K562 (cell line): ENCODE measurements at regions not wholly inside any gene's neighbourhood (a gene's known extent, or its start where the extent isn't known, plus 50 kb on each side); places are given as distances from the start of the nearest gene placed in this dataset.

Experiments used
- ATAC-seq: fragments of 200-7000 bp; cut with Tn5 transposase; 3 replicates; pipeline ENCODE4 v1.9.1; 2020; ENCODE audit warnings: moderate library complexity
- BruUV-seq: library from RNA; stranded (reverse); fragments of 400-500 nt; replicated peaks from 2 replicates; lab custom pipeline; 2021; lab: Mats Ljungman, UMichigan
- CTCF ChIA-PET: fragments of 300-600 bp; formaldehyde crosslinking; extraction: SDS; loops from one replicate; lab custom pipeline; 2021; ENCODE audit warnings: low intra/inter-chr PET ratio; lab: Yijun Ruan, JAX
- POLR2A ChIA-PET: fragments of 300-600, 350-650 bp; sonication (Branson Sonifier 250); formaldehyde crosslinking; extraction: SDS; loops from one replicate; lab custom pipeline; 2021; ENCODE audit warnings: antibody characterized with exemption, inconsistent platforms; lab: Yijun Ruan, JAX
- DNase-seq, 4 experiments: peaks; one replicate each; pipeline versions ENCODE4 v3.0.0 to v3.0.0-alpha.2; 2011 to 2018; ENCODE audit warnings: low spot score in 3 of 4, mixed read lengths in 3 of 4; ENCODE audit errors: extremely low read depth in 1 of 4
- FAIRE-seq: peaks from 2 replicates; lab custom pipeline; 2011; peaks lifted over from hg19 to GRCh38; lab: Jason Lieb, UNC
- H2AFZ ChIP-seq: 2 replicates; pipeline ENCODE4 v1.6.0; 2011; ENCODE audit warnings: low read depth, low read length, control low read depth, inconsistent platforms
- H3K27ac ChIP-seq: fragments of 200-600 bp; 3 replicates; pipeline ENCODE4 v1.8.0; 2011; ENCODE audit warnings: low read depth, mild to moderate bottlenecking, control low read depth, inconsistent platforms, low read length, moderate library complexity, mixed read lengths; ENCODE audit errors: extremely low read depth
- H3K27me3 ChIP-seq, 2 experiments: fragments of 300-600 bp in 1 of 2; 2 replicates in 1 of 2; 3 replicates in 1 of 2; pipeline versions ENCODE4 v1.6.0 to v1.8.0; 2011; ENCODE audit warnings: inconsistent platforms in 2 of 2, low read length in 2 of 2, mild to moderate bottlenecking in 1 of 2, mixed read lengths in 1 of 2, moderate library complexity in 1 of 2; ENCODE audit not compliant: control insufficient read depth in 2 of 2, insufficient read depth in 2 of 2
- H3K36me3 ChIP-seq: fragments of 300-600 bp; 3 replicates; pipeline ENCODE4 v1.8.0; 2011; ENCODE audit warnings: mild to moderate bottlenecking, low read length, inconsistent platforms; ENCODE audit not compliant: control insufficient read depth, insufficient read depth
- H3K4me1 ChIP-seq, 2 experiments: fragments of 200-600 bp in 1 of 2; replicated peaks in 1 of 2; 2 replicates in 1 of 2; 3 replicates in 1 of 2; pipeline versions ENCODE4 v1.5.1 to v1.8.0; 2011; ENCODE audit warnings: inconsistent platforms in 2 of 2, low read length in 2 of 2, mild to moderate bottlenecking in 1 of 2, mixed read lengths in 1 of 2, moderate library complexity in 1 of 2; ENCODE audit not compliant: control insufficient read depth in 2 of 2, insufficient read depth in 2 of 2
- H3K4me2 ChIP-seq: 2 replicates; pipeline ENCODE4 v1.6.1; 2011; ENCODE audit warnings: low read length, control low read depth, inconsistent platforms, mixed read lengths; ENCODE audit not compliant: insufficient read depth
- H3K4me3 ChIP-seq: fragments of 200-600 bp; sonication (generic), shearing (Covaris generic); 2 replicates; pipeline ENCODE4 v1.5.1; 2016; ENCODE audit warnings: control low read depth, inconsistent platforms
- H3K79me2 ChIP-seq: fragments of 200-600 bp; 3 replicates; pipeline ENCODE4 v1.8.0; 2011; ENCODE audit warnings: low read length, inconsistent platforms; ENCODE audit not compliant: control insufficient read depth, insufficient read depth
- H3K9ac ChIP-seq, 2 experiments: 2 replicates each; pipeline versions ENCODE4 v1.6.0 to v1.6.1; 2011; ENCODE audit warnings: low read depth in 2 of 2, low read length in 2 of 2, control low read depth in 1 of 2, inconsistent platforms in 1 of 2, mild to moderate bottlenecking in 1 of 2, mixed read lengths in 1 of 2; ENCODE audit not compliant: insufficient read depth in 1 of 2
- H3K9me1 ChIP-seq: one replicate; pipeline ENCODE4 v1.6.0; 2011; ENCODE audit warnings: inconsistent platforms, mild to moderate bottlenecking, low read length, moderate library complexity; ENCODE audit not compliant: control insufficient read depth, insufficient read depth
- H3K9me3 ChIP-seq: replicated peaks from 2 replicates; pipeline ENCODE4 v1.5.1; 2011; ENCODE audit warnings: low read depth, low read length, inconsistent platforms; ENCODE audit not compliant: control insufficient read depth, insufficient read depth
- H4K20me1 ChIP-seq: replicated peaks from 2 replicates; pipeline ENCODE4 v1.6.1; 2011; ENCODE audit warnings: low read length, inconsistent platforms, mixed read lengths; ENCODE audit not compliant: control insufficient read depth, insufficient read depth
- CREBBP ChIP-seq: IDR thresholded peaks from one replicate; pipeline ENCODE4 v1.6.1; 2012; ENCODE audit warnings: low read depth, mild to moderate bottlenecking, control low read depth, inconsistent platforms, low read length
- CSDE1 ChIP-seq, 2 experiments: fragments of 450-650 bp; IDR thresholded peaks; 2 replicates each; pipeline ENCODE4 v1.6.1; 2016; ENCODE audit warnings: mild to moderate bottlenecking in 1 of 2
- DIDO1 ChIP-seq: fragments of 450-650 bp; IDR thresholded peaks from 2 replicates; pipeline ENCODE4 v1.6.1; 2016; ENCODE audit warnings: low read depth, missing biosample characterization, missing genetic modification characterization
- MTF1 ChIP-seq: fragments of 250-450 bp; sonication (Bioruptor Pico); IDR thresholded peaks from 2 replicates; pipeline ENCODE4 v1.9.0; 2021; ENCODE audit warnings: moderate library complexity, mild to moderate bottlenecking, inconsistent platforms, borderline replicate concordance
- POLR3G ChIP-seq: IDR thresholded peaks from 2 replicates; pipeline ENCODE4 v1.6.1; 2011; ENCODE audit not compliant: insufficient read length, insufficient replicate concordance; ENCODE audit errors: extremely low read depth
- PRMT5 ChIP-seq: sonication (generic); formaldehyde crosslinking; IDR thresholded peaks from 2 replicates; pipeline ENCODE4 v1.5.0; 2020; ENCODE audit warnings: missing genetic modification reagents
- RBM34 ChIP-seq: fragments of 200-400 bp; formaldehyde crosslinking; IDR thresholded peaks from 2 replicates; pipeline ENCODE4 v1.6.1; 2018; ENCODE audit warnings: low read length, borderline replicate concordance; ENCODE audit not compliant: insufficient read depth
- TFAM ChIP-seq: fragments of 250-450 bp; sonication (Bioruptor Pico); conservative IDR thresholded peaks from 2 replicates; pipeline ENCODE4 v1.5.0; 2021; ENCODE audit warnings: mild to moderate bottlenecking, moderate library complexity
- ZNF140 ChIP-seq: fragments of 250-450 bp; sonication (Bioruptor Pico); IDR thresholded peaks from 2 replicates; pipeline ENCODE4 v1.8.0; 2021; ENCODE audit warnings: moderate library complexity, mild to moderate bottlenecking, inconsistent platforms
- ZNF324 ChIP-seq: fragments of 250-450 bp; sonication (Bioruptor Pico); IDR thresholded peaks from 2 replicates; pipeline ENCODE4 v1.4.0; 2020; ENCODE audit warnings: mild to moderate bottlenecking
- WGBS: fragments of 100-300 bp; shearing (Covaris generic); methylation state at CpG from one replicate; pipeline ENCODE4 v1.1.6; 2016; ENCODE audit warnings: low coverage, mixed read lengths; ENCODE audit not compliant: insufficient coverage; ENCODE audit errors: missing lambda C conversion rate; 5-methylcytosine and 5-hydroxymethylcytosine counted together
- in situ Hi-C: fragments of 300-500 bp; cut with MboI; formaldehyde crosslinking; loops from 4 replicates; pipeline ENCODE4 v1.15.0; 2018; ENCODE audit warnings: inconsistent platforms, mixed read lengths
- intact Hi-C: fragments of 100-400 bp; cut with micrococcal nuclease; formaldehyde crosslinking; loops from 2 replicates; pipeline ENCODE4 v1.14.2; 2022
- TF ChIP-seq, protein P1 (sequence below): fragments of 200-800 bp; sonication (Bioruptor generic); IDR thresholded peaks from 2 replicates; pipeline ENCODE4 v1.6.1; 2016; ENCODE audit warnings: missing genetic modification characterization, missing compliant biosample characterization
- TF ChIP-seq, protein P2 (sequence below): IDR thresholded peaks from 3 replicates; pipeline ENCODE4 v1.6.1; 2011; ENCODE audit warnings: borderline replicate concordance, mild to moderate bottlenecking, moderate library complexity; ENCODE audit not compliant: insufficient read length; ENCODE audit errors: extremely low read depth

DNA sequence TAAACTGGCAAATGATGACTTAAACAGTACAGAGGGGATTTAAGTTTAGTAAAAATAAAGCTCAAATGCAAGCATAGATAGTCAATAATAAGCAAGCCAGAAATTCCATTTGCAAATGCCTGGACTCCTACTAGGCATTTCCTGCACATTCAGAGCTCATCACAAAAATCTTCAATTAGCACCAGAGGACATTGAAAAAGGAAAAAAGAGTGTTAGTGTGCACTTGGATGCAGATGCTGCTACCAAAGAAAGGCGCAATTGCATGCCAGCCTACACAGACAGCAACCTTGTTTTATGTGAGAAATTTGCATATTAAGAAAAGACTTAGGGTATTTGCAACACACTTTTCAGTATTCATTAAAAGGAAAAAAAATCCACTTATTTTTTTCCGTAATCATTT lies 282.1 kb downstream of the GRIA2 start (continued):
- TF ChIP-seq TFAM (CRISPR knock-in tag): no peak
- no peak for TF ChIP-seq CREBBP
- TF ChIP-seq MTF1 (CRISPR knock-in tag): no peak
- TF ChIP-seq, all 486 proteins: peak for 0

DNA sequence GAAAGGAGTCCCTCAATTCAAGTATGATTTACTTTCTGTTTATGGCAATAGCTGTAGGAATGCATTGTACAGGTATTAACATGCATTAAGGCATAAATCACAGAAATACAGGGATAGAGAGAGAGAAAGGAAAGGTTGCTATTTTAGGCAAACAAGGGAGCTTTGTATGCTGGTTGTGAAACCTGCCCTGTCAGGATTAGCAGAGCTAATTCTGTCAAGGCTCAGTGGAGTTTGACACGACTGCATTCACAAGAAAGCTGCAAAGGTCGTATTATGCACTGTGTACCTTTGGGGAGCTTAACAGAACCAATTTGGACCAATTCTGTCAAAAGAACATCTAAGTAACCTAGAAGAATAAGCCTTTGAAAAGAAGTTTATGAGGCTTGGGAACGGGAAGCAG lies 239.3 kb downstream of the GRIA2 start:
- DNase-seq: no peak
- ChIA-PET CTCF (no interaction called here), POLR2A (interaction anchor here (0.6 kb wide), 1 partner anchor 1406 kb away, joined by 3 read pairs; no protein-coding TSS in a partner anchor)
- no peaks in the 10 kb centered on the region for H4K20me1 ChIP-seq
- H2AFZ ChIP-seq: no peak overlapping the region
- ATAC-seq: no peak
- H3K4me1 ChIP-seq: no peaks in the 10 kb centered on the region
- H3K27ac ChIP-seq: no peak overlapping the region
- no peaks in the 10 kb centered on the region for H3K36me3 ChIP-seq
- no peaks in the 10 kb centered on the region for H3K27me3 ChIP-seq
- FAIRE-seq: no peak
- no peak overlapping the region for H3K4me2 ChIP-seq
- in situ Hi-C loops: no loop called here
- H3K9me3 ChIP-seq: no peaks in the 10 kb centered on the region
- no TSS peak for BruUV-seq
- H3K4me3 ChIP-seq: no peak overlapping the region
- WGBS: 2% methylated on average over 3 of the region's 3 CpGs
- H3K79me2 ChIP-seq: no peaks in the 10 kb centered on the region
- no peak overlapping the region for H3K9ac ChIP-seq
- intact Hi-C loops: no loop called here
- no peaks in the 10 kb centered on the region for H3K9me1 ChIP-seq
- TF ChIP-seq, protein P1, sequence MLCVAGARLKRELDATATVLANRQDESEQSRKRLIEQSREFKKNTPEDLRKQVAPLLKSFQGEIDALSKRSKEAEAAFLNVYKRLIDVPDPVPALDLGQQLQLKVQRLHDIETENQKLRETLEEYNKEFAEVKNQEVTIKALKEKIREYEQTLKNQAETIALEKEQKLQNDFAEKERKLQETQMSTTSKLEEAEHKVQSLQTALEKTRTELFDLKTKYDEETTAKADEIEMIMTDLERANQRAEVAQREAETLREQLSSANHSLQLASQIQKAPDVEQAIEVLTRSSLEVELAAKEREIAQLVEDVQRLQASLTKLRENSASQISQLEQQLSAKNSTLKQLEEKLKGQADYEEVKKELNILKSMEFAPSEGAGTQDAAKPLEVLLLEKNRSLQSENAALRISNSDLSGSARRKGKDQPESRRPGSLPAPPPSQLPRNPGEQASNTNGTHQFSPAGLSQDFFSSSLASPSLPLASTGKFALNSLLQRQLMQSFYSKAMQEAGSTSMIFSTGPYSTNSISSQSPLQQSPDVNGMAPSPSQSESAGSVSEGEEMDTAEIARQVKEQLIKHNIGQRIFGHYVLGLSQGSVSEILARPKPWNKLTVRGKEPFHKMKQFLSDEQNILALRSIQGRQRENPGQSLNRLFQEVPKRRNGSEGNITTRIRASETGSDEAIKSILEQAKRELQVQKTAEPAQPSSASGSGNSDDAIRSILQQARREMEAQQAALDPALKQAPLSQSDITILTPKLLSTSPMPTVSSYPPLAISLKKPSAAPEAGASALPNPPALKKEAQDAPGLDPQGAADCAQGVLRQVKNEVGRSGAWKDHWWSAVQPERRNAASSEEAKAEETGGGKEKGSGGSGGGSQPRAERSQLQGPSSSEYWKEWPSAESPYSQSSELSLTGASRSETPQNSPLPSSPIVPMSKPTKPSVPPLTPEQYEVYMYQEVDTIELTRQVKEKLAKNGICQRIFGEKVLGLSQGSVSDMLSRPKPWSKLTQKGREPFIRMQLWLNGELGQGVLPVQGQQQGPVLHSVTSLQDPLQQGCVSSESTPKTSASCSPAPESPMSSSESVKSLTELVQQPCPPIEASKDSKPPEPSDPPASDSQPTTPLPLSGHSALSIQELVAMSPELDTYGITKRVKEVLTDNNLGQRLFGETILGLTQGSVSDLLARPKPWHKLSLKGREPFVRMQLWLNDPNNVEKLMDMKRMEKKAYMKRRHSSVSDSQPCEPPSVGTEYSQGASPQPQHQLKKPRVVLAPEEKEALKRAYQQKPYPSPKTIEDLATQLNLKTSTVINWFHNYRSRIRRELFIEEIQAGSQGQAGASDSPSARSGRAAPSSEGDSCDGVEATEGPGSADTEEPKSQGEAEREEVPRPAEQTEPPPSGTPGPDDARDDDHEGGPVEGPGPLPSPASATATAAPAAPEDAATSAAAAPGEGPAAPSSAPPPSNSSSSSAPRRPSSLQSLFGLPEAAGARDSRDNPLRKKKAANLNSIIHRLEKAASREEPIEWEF: no peak
- TF ChIP-seq ZNF140: no peak
- TF ChIP-seq, protein P2, sequence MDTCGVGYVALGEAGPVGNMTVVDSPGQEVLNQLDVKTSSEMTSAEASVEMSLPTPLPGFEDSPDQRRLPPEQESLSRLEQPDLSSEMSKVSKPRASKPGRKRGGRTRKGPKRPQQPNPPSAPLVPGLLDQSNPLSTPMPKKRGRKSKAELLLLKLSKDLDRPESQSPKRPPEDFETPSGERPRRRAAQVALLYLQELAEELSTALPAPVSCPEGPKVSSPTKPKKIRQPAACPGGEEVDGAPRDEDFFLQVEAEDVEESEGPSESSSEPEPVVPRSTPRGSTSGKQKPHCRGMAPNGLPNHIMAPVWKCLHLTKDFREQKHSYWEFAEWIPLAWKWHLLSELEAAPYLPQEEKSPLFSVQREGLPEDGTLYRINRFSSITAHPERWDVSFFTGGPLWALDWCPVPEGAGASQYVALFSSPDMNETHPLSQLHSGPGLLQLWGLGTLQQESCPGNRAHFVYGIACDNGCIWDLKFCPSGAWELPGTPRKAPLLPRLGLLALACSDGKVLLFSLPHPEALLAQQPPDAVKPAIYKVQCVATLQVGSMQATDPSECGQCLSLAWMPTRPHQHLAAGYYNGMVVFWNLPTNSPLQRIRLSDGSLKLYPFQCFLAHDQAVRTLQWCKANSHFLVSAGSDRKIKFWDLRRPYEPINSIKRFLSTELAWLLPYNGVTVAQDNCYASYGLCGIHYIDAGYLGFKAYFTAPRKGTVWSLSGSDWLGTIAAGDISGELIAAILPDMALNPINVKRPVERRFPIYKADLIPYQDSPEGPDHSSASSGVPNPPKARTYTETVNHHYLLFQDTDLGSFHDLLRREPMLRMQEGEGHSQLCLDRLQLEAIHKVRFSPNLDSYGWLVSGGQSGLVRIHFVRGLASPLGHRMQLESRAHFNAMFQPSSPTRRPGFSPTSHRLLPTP: no peak
- no peak for TF ChIP-seq ZNF324 (CRISPR knock-in tag)
- no peak for TF ChIP-seq RBM34
- no peak for TF ChIP-seq DIDO1 (tag)
- TF ChIP-seq POLR3G: no peak
- no peak for TF ChIP-seq PRMT5 (CRISPR knock-in tag)
- TF ChIP-seq CSDE1 (IDR thresholded peaks at IDR 0.05): no peak
